GM23338 (cell line): ENCODE measurements at regions not wholly inside any gene's neighbourhood (a gene's known extent, or its start where the extent isn't known, plus 50 kb on each side); places are given as distances from the start of the nearest gene placed in this dataset.

Experiments
- ATAC-seq: fragments of 200-7000 bp; cut with Tn5 transposase; 3 replicates; pipeline ENCODE4 v1.9.1; 2020
- DNase-seq: peaks from one replicate; pipeline ENCODE4 v3.0.0-alpha.2; 2015; ENCODE audit warnings: low spot score
- H2AFZ ChIP-seq: fragments of 200-600 bp; sonication (generic); 2 replicates; pipeline ENCODE4 v1.8.0; 2016; ENCODE audit warnings: antibody characterized with exemption, mild to moderate bottlenecking, moderate library complexity
- H3F3A ChIP-seq: fragments of 200-600 bp; sonication (generic); replicated peaks from 2 replicates; pipeline ENCODE4 v1.8.0; 2017; ENCODE audit warnings: antibody characterized with exemption, mixed run types, low read depth
- H3K27ac ChIP-seq: fragments of 200-600 bp; sonication (generic); 2 replicates; pipeline ENCODE4 v1.6.1; 2016; ENCODE audit warnings: low read depth
- H3K27me3 ChIP-seq: fragments of 200-600 bp; sonication (generic); 2 replicates; pipeline ENCODE4 v1.8.0; 2016; ENCODE audit warnings: mild to moderate bottlenecking, mixed run types, moderate library complexity; ENCODE audit not compliant: insufficient read depth
- H3K36me3 ChIP-seq: fragments of 200-600 bp; sonication (generic); 2 replicates; pipeline ENCODE4 v1.8.0; 2016; ENCODE audit warnings: mild to moderate bottlenecking; ENCODE audit not compliant: insufficient read depth
- H3K4me1 ChIP-seq: fragments of 200-600 bp; sonication (generic); 2 replicates; pipeline ENCODE4 v1.8.0; 2016; ENCODE audit warnings: mild to moderate bottlenecking, moderate library complexity; ENCODE audit not compliant: insufficient read depth
- H3K4me2 ChIP-seq: fragments of 200-600 bp; sonication (generic); 2 replicates; pipeline ENCODE4 v1.7.1; 2017; ENCODE audit warnings: mixed run types
- H3K4me3 ChIP-seq: fragments of 200-600 bp; sonication (generic); 2 replicates; pipeline ENCODE4 v1.6.1; 2016; ENCODE audit warnings: mixed run types
- H3K79me2 ChIP-seq: fragments of 200-600 bp; sonication (generic); replicated peaks from 2 replicates; pipeline ENCODE4 v1.8.0; 2017; ENCODE audit warnings: mild to moderate bottlenecking; ENCODE audit not compliant: insufficient read depth
- H3K9me2 ChIP-seq: fragments of 200-600 bp; sonication (generic); 2 replicates; pipeline ENCODE4 v1.8.0; 2017; ENCODE audit not compliant: insufficient read depth
- H4K20me1 ChIP-seq: fragments of 200-600 bp; sonication (generic); replicated peaks from 2 replicates; pipeline ENCODE4 v1.8.0; 2017; ENCODE audit warnings: mild to moderate bottlenecking; ENCODE audit not compliant: insufficient read depth
- H3K27ac Mint-ChIP-seq: 2 replicates; pipeline ENCODE4 v1.8.0; 2020; ENCODE audit warnings: inconsistent platforms, mild to moderate bottlenecking, moderate library complexity, mixed read lengths
- H3K27me3 Mint-ChIP-seq: 3 replicates; pipeline ENCODE4 v1.8.0; 2022; ENCODE audit warnings: low read depth, mild to moderate bottlenecking, moderate library complexity, mixed read lengths, inconsistent platforms; ENCODE audit not compliant: insufficient read depth, poor library complexity
- H3K36me3 Mint-ChIP-seq: 3 replicates; pipeline ENCODE4 v1.8.0; 2021; ENCODE audit warnings: low read depth, mild to moderate bottlenecking, inconsistent platforms, moderate library complexity, mixed read lengths
- H3K4me1 Mint-ChIP-seq: 3 replicates; pipeline ENCODE4 v1.8.0; 2020; ENCODE audit warnings: mild to moderate bottlenecking, inconsistent platforms, mixed read lengths
- H3K4me3 Mint-ChIP-seq: 3 replicates; pipeline ENCODE4 v1.8.0; 2021; ENCODE audit warnings: moderate library complexity, mild to moderate bottlenecking, inconsistent platforms, mixed read lengths
- H3K9me3 Mint-ChIP-seq: 3 replicates; pipeline ENCODE4 v1.8.0; 2020; ENCODE audit warnings: moderate library complexity, mild to moderate bottlenecking, inconsistent platforms, mixed read lengths
- CREB1 ChIP-seq: fragments of 250-450 bp; sonication (Bioruptor Pico); IDR thresholded peaks from 2 replicates; pipeline ENCODE4 v1.5.0; 2020; ENCODE audit warnings: low read depth, mild to moderate bottlenecking, moderate library complexity
- CTCF ChIP-seq, 2 experiments: fragments of 200-600 bp in 1 of 2; sonication (generic) in 1 of 2; conservative IDR thresholded peaks; 2 replicates each; pipeline versions ENCODE4 v1.5.1 to v1.6.1; 2016 to 2017; ENCODE audit warnings: antibody characterized with exemption in 2 of 2, low read depth in 2 of 2, mild to moderate bottlenecking in 2 of 2, moderate library complexity in 1 of 2
- ETS1 ChIP-seq: IDR thresholded peaks from 2 replicates; pipeline ENCODE4 v1.6.1; 2016; ENCODE audit warnings: antibody characterized with exemption
- EZH2 ChIP-seq: fragments of 200-600 bp; sonication (generic); IDR thresholded peaks from one replicate; pipeline ENCODE4 v1.8.0; 2017; ENCODE audit warnings: antibody characterized with exemption, mild to moderate bottlenecking, low read depth; ENCODE audit not compliant: unreplicated experiment
- EZH2phosphoT487 ChIP-seq: fragments of 200-600 bp; sonication (generic); IDR thresholded peaks from one replicate; pipeline ENCODE4 v1.8.1; 2018; ENCODE audit warnings: antibody characterized with exemption; ENCODE audit not compliant: unreplicated experiment
- JUNB ChIP-seq: IDR thresholded peaks from one replicate; pipeline ENCODE4 v1.6.1; 2016; ENCODE audit warnings: antibody characterized with exemption; ENCODE audit not compliant: unreplicated experiment
- NANOG ChIP-seq: IDR thresholded peaks from 2 replicates; pipeline ENCODE4 v1.6.1; 2016; ENCODE audit warnings: antibody characterized with exemption, borderline replicate concordance
- POLR2AphosphoS5 ChIP-seq: IDR thresholded peaks from 2 replicates; pipeline ENCODE4 v1.6.1; 2016; ENCODE audit warnings: antibody characterized with exemption, low read depth
- REST ChIP-seq: IDR thresholded peaks from one replicate; pipeline ENCODE4 v1.6.1; 2018; ENCODE audit warnings: antibody characterized with exemption; ENCODE audit not compliant: unreplicated experiment
- STAT1 ChIP-seq: IDR thresholded peaks from one replicate; pipeline ENCODE4 v1.6.1; 2016; ENCODE audit warnings: antibody characterized with exemption; ENCODE audit not compliant: unreplicated experiment
- ZNF114 ChIP-seq: fragments of 250-450 bp; sonication (Bioruptor Pico); IDR thresholded peaks from 2 replicates; pipeline ENCODE4 v1.5.0; 2020; ENCODE audit warnings: mild to moderate bottlenecking, moderate library complexity
- ZNF331 ChIP-seq: fragments of 250-450 bp; sonication (Bioruptor Pico); IDR thresholded peaks from 2 replicates; pipeline ENCODE4 v1.5.0; 2020; ENCODE audit warnings: low read depth, mild to moderate bottlenecking, moderate library complexity
- ZNF462 ChIP-seq: fragments of 250-450 bp; sonication (Bioruptor Pico); IDR thresholded peaks from 2 replicates; pipeline ENCODE4 v1.5.0; 2020; ENCODE audit warnings: mild to moderate bottlenecking, moderate library complexity

GRCh38 chr2:152255918-152256317 lies 79.1 kb upstream of the FMNL2 start:
- no peaks in the 10 kb centered on the region for H3K36me3 ChIP-seq
- no peak overlapping the region for H3K27ac Mint-ChIP-seq
- no peak for ATAC-seq
- no peak for DNase-seq
- H3K4me1 Mint-ChIP-seq = no peaks in the 10 kb centered on the region
- no peaks in the 10 kb centered on the region for H3K4me1 ChIP-seq
- no peak overlapping the region for H3K4me2 ChIP-seq
- H3K4me3 Mint-ChIP-seq = no peak overlapping the region
- no peak for TF ChIP-seq ZNF462 (CRISPR knock-in tag)
- no peak for TF ChIP-seq ZNF114 (CRISPR knock-in tag)
- TF ChIP-seq STAT1 = no peak
- TF ChIP-seq ETS1 = no peak
- TF ChIP-seq REST = no peak
- TF ChIP-seq NANOG = no peak
- TF ChIP-seq CREB1 (CRISPR knock-in tag) = no peak
- no peak for TF ChIP-seq EZH2phosphoT487
- TF ChIP-seq EZH2 = no peak
- TF ChIP-seq POLR2AphosphoS5 = no peak
- TF ChIP-seq JUNB = no peak
- no peak for TF ChIP-seq CTCF (conservative IDR thresholded peaks at IDR 0.05; ENCODE audit: low read depth in 2 of 2)
- TF ChIP-seq ZNF331 (CRISPR knock-in tag) = no peak
- peak overlapping the region; percentile 72; the same call in 1 of the 2 replicates for H2AFZ ChIP-seq
- H3K9me3 Mint-ChIP-seq = no peaks in the 10 kb centered on the region
- H3K27me3 Mint-ChIP-seq = peaks cover 1% of the 10 kb centered on the region
- no peak overlapping the region for H3K27ac ChIP-seq
- H3F3A ChIP-seq = no peaks in the 10 kb centered on the region
- no peaks in the 10 kb centered on the region for H3K36me3 Mint-ChIP-seq
- no peaks in the 10 kb centered on the region for H3K27me3 ChIP-seq
- no peaks in the 10 kb centered on the region for H3K79me2 ChIP-seq
- no peaks in the 10 kb centered on the region for H4K20me1 ChIP-seq
- H3K9me2 ChIP-seq = no peaks in the 10 kb centered on the region
- no peak overlapping the region for H3K4me3 ChIP-seq
